Common myeloid progenitor, CD34-positive (primary cell): ENCODE measurements at regions not wholly inside any gene's neighbourhood (a gene's known extent, or its start where the extent isn't known, plus 50 kb on each side); places are given as distances from the start of the nearest gene placed in this dataset.
A peak's percentile ranks its signal among the peaks of the same experiment; 100 is the strongest.

Experiments
- CTCF ChIA-PET: fragments of 350-600 bp; sonication (Branson Sonifier 250); formaldehyde crosslinking; loops from one replicate; lab custom pipeline; 2021; ENCODE audit warnings: antibody characterized with exemption; lab: Charles Lee
- POLR2A ChIA-PET: fragments of 350-600 bp; sonication (Branson Sonifier 250); formaldehyde crosslinking; loops from one replicate; lab custom pipeline; 2021; ENCODE audit warnings: antibody characterized with exemption; lab: Charles Lee
- DNase-seq, 3 donors: peaks; one replicate each; pipeline versions ENCODE4 v3.0.0 to v3.0.0-alpha.2; 2013
- H3K27ac ChIP-seq, 2 experiments: 1 replicate in 1 of 2; 2 replicates in 1 of 2; pipeline ENCODE4 v1.7.0; 2013; ENCODE audit warnings: inconsistent platforms in 2 of 2, low read length in 2 of 2, mild to moderate bottlenecking in 2 of 2, low read depth in 1 of 2, moderate library complexity in 1 of 2; ENCODE audit not compliant: severe bottlenecking in 2 of 2, insufficient read depth in 1 of 2, poor library complexity in 1 of 2
- H3K27me3 ChIP-seq, 5 experiments: replicated peaks in 2 of 5; 1 replicate in 3 of 5; 2 replicates in 2 of 5; pipeline versions ENCODE4 v1.6.1 to v1.7.0; 2013; ENCODE audit warnings: low read length in 4 of 5, mild to moderate bottlenecking in 2 of 5, moderate library complexity in 2 of 5, inconsistent platforms in 1 of 5; ENCODE audit not compliant: insufficient read depth in 5 of 5, control insufficient read depth in 4 of 5
- H3K36me3 ChIP-seq, 4 experiments: 1 replicate in 2 of 4; 2 replicates in 2 of 4; pipeline versions ENCODE4 v1.6.1 to v1.7.0; 2013; ENCODE audit warnings: low read length in 3 of 4, control low read depth in 1 of 4, mild to moderate bottlenecking in 1 of 4; ENCODE audit not compliant: control insufficient read depth in 4 of 4, insufficient read depth in 4 of 4
- H3K4me1 ChIP-seq, 4 experiments: 1 replicate in 3 of 4; 2 replicates in 1 of 4; pipeline versions ENCODE4 v1.6.1 to v1.7.1; 2013; ENCODE audit warnings: low read length in 3 of 4, mild to moderate bottlenecking in 3 of 4, control low read depth in 1 of 4, inconsistent platforms in 1 of 4, moderate library complexity in 1 of 4; ENCODE audit not compliant: control insufficient read depth in 4 of 4, insufficient read depth in 4 of 4; ENCODE audit errors: control extremely low read depth in 1 of 4
- H3K4me3 ChIP-seq, 7 experiments: 1 replicate in 4 of 7; 2 replicates in 3 of 7; pipeline versions ENCODE4 v1.5.1 to v1.7.0; 2013; ENCODE audit warnings: mild to moderate bottlenecking in 7 of 7, low read length in 6 of 7, moderate library complexity in 6 of 7, inconsistent platforms in 2 of 7, low read depth in 2 of 7, control low read depth in 1 of 7; ENCODE audit not compliant: insufficient read depth in 4 of 7, control insufficient read depth in 1 of 7; ENCODE audit errors: extremely low read depth in 1 of 7
- H3K9me3 ChIP-seq, 5 experiments: 1 replicate in 4 of 5; 2 replicates in 1 of 5; pipeline versions ENCODE4 v1.6.1 to v1.7.1; 2013; ENCODE audit warnings: low read length in 4 of 5, mild to moderate bottlenecking in 2 of 5, inconsistent platforms in 1 of 5, low read depth in 1 of 5, moderate library complexity in 1 of 5; ENCODE audit not compliant: control insufficient read depth in 4 of 5, insufficient read depth in 2 of 5; ENCODE audit errors: control extremely low read depth in 1 of 5
- WGBS: methylation state at CpG from one replicate; pipeline ENCODE4 v1.1.5; 2013; ENCODE audit not compliant: insufficient coverage; 5-methylcytosine and 5-hydroxymethylcytosine counted together

DNA sequence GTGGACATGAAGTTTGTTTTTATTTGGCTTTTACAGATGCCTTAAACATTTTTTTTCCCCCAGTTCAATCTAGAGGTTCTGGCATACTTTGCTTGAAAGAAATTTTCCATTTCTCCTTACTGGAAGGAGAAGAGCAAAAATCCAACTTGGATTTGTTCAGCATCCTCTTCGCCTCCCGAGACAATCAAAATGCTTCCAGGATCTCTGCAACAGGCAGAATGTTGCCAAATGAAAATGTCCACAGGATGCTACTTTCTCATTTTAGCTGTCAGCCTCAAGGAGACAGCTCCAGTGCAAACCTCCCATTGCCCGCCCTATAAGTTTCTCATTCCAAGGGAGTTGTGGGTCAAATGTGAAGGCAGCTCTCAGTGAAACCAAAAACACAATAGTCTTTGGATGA, 1972.1 kb downstream of the MAT2B start:
- WGBS = 100% methylated on average over 2 of the region's 3 CpGs
- Histone ChIP-seq H3K27me3 (no peaks in the 10 kb centered on the region), H3K27ac (no peak overlapping the region), H3K36me3 (no peaks in the 10 kb centered on the region), H3K9me3 (no peaks in the 10 kb centered on the region), H3K4me3 (no peak overlapping the region), H3K4me1 (no peaks in the 10 kb centered on the region)
- DNase-seq = no peak
- POLR2A ChIA-PET = no interaction called here
- CTCF ChIA-PET = no interaction called here

DNA sequence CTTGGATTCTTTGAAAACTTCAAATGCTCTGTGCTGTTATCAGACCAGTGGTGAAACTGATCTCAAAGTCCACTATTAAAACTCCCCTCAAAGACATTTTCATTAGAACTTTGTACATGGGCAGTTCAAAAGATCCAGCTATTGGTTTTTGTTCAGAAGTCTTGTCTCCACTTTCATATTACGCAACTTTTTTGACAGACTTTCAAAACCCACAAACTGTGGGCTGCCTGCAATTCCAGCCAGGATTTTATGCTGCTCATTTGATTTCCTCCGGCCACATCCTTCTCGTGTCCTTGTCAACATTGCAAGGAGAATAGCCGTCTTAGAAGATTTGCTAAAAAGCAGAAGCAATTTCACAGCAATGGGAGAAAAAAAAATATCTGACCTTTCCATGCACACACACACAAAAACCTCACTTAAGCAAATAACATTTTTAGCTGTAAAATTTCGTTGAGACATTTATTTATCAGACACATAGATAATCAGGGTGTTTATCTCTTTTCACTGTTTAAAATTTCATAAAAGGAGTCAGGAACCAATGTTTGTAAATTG, 1990.5 kb downstream of the MAT2B start:
- POLR2A ChIA-PET = no interaction called here
- no peak overlapping the region for H3K27ac ChIP-seq
- CTCF ChIA-PET = no interaction called here
- H3K4me1 ChIP-seq = peaks cover 0 to 11% (median 4%) of the 10 kb centered on the region in 4 experiments
- WGBS = 11% methylated on average over 3 of the region's 5 CpGs
- no peaks in the 10 kb centered on the region for H3K27me3 ChIP-seq
- no peaks in the 10 kb centered on the region for H3K9me3 ChIP-seq
- DNase-seq = peak in 2 of 3 donors; percentile 13 to 25
- H3K4me3 ChIP-seq = peak overlapping the region in 2 of 7 experiments; percentile 0 to 7
- no peaks in the 10 kb centered on the region for H3K36me3 ChIP-seq

DNA sequence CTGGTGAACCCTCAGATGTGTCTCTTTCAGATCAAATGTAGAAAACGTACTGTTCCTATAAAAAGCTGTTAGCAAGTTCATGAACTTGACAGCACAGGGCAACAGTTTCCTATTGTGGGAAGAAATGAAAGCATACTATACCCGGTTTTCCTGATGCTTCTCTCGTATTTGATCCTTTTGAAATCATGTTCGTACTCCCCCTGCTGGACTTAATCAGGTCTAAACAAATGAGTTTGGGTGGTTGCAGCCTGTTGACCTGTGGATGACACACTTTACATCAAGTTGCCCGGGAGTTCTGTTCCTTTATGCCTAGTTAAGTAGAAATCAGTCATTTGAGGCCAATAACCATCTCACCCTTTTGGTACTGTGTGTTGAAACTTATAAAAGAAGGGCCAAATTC, 1992.3 kb downstream of the MAT2B start:
- whole genome bisulfite sequencing = 5% methylated on average over 5 of the region's 5 CpGs
- H3K9me3 ChIP-seq = no peaks in the 10 kb centered on the region
- H3K27me3 ChIP-seq = no peaks in the 10 kb centered on the region
- H3K4me3 ChIP-seq = peak overlapping the region in 1 of 7 experiments; percentile 6
- CTCF ChIA-PET = interaction anchor here (0.7 kb wide), 1 partner anchor 23 kb away, joined by 3 read pairs; no protein-coding TSS in a partner anchor
- H3K27ac ChIP-seq = no peak overlapping the region
- DNase-seq = peak; percentile 46 to 54 (median 52)
- POLR2A ChIA-PET = no interaction called here
- H3K4me1 ChIP-seq = peaks cover 0 to 11% (median 4%) of the 10 kb centered on the region in 4 experiments
- H3K36me3 ChIP-seq = no peaks in the 10 kb centered on the region

DNA sequence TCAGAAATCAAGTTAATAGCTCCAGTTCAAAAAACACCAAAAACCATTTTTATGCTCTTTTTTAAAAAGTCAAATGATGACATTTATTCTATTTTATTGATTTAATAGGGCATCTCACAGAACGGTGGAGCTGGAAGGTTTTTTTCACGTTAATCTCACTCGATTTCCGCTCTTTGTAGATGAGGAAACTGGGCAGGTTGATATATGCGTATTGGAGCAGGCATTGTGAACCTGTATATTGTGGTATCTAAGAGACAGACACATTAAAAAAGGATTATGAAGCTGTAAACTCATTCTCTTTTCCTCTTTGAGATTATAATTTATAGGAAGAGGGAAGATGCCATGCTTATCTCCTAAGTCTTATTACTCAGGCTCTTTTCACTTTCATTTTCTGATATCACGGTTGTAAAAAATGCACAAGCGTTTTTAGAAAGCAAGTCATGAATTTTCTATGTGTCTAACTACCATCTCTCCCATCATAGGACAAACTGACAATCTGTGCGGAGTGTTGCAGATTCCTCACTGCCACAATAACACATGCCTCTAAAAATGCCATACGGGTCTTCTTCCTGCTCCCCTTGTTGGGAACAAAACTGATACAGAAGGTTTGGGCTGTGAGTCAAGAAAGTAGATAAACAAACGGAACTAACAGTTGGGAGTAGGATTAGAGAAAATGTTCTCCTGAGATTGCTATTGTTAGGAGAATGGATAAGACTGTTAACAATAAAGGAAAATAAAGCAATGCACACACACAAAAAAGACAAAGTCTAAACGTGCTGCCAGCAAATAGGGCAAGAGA, 1997.7 kb downstream of the MAT2B start:
- no peak for DNase-seq
- H3K27me3 ChIP-seq = no peaks in the 10 kb centered on the region
- ChIA-PET POLR2A (no interaction called here), CTCF (interaction anchor here (0.6 kb wide), 1 partner anchor 15 kb away, joined by 3 read pairs; no protein-coding TSS in a partner anchor)
- H3K4me1 ChIP-seq = no peaks in the 10 kb centered on the region
- no peak overlapping the region for H3K4me3 ChIP-seq
- H3K27ac ChIP-seq = no peak overlapping the region
- no peaks in the 10 kb centered on the region for H3K36me3 ChIP-seq
- 98% methylated on average over 8 of the region's 11 CpGs for WGBS
- H3K9me3 ChIP-seq = peaks cover 0 to 3% (median 0%) of the 10 kb centered on the region in 5 experiments

DNA sequence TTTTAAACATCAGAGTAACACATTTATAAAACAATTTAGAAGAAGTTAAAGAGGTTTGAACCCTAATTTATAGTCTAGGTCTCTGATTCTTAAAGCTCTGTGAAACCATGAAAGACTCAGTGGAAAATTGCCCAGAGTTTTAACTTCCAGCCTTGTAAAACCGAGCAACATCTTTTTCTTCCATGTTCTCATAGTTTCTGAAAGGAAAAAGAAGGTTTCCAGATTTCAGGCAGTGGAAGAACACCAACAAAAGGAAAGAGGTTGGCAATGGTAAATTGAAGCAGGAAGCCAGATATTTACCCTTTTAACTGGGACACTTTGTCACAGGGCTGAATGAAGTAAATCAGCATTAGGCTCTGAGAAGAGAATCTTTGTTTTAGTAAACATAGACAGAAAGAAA, 1999.3 kb downstream of the MAT2B start:
- Histone ChIP-seq H3K27ac (no peak overlapping the region), H3K4me3 (no peak overlapping the region), H3K9me3 (peaks cover 0 to 3% (median 0%) of the 10 kb centered on the region in 5 experiments), H3K27me3 (no peaks in the 10 kb centered on the region), H3K4me1 (no peaks in the 10 kb centered on the region), H3K36me3 (no peaks in the 10 kb centered on the region)
- ChIA-PET POLR2A (no interaction called here), CTCF (no interaction called here)
- 100% methylated on average over 1 of the region's 1 CpG for WGBS
- no peak for DNase-seq

DNA sequence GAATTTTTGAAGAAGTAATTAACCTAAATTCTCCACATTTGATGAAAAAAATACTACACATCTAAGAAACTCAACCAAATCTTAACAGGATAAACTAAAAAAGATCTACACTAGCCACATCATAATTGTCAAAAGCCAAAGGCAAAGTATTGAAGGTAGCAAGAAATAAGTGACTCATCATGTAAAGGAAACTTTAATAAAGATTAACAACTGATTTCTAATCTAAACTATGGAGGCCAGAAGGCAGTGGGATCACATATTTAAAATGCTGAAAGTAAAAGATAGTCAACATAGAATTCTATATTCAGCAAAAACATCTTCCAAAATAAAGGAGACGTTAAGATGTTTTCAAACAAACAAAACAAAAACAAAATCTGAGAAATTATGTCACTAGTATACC, 2002.9 kb downstream of the MAT2B start:
- no CpG with 5 or more reads among the region's 1 CpG for WGBS

DNA sequence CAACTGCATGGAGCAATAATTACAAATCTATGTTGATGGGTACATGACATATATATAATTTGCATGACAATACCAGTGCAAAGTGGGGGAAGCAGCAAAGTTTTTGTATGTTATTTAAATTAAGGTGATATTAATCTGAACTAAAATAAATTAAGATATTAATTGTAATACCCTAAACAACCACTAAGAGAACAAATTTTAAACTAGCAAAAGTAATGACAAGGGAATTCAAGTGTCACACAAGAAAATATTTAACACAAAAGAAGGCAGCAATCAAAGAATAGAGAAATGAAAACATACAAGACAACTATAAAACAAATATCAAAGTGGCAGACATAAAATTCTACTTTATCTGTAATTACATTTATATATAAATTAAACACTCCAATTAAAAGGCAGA, 2003.4 kb downstream of the MAT2B start:
- DNase-seq = no peak
- H3K4me1 ChIP-seq = no peaks in the 10 kb centered on the region
- ChIA-PET CTCF (no interaction called here), POLR2A (no interaction called here)
- no peaks in the 10 kb centered on the region for H3K36me3 ChIP-seq
- no peak overlapping the region for H3K27ac ChIP-seq
- H3K27me3 ChIP-seq = no peaks in the 10 kb centered on the region
- H3K9me3 ChIP-seq = peaks cover 0 to 3% (median 0%) of the 10 kb centered on the region in 5 experiments
- no peak overlapping the region for H3K4me3 ChIP-seq

More for the DNA sequence above, 2002.9 kb downstream of the MAT2B start:
- H3K27ac ChIP-seq = no peak overlapping the region
- H3K9me3 ChIP-seq = peaks cover 0 to 3% (median 0%) of the 10 kb centered on the region in 5 experiments
- H3K27me3 ChIP-seq = no peaks in the 10 kb centered on the region
- H3K4me1 ChIP-seq = no peaks in the 10 kb centered on the region
- peak in 2 of 3 donors; percentile 1 to 10 for DNase-seq
- CTCF ChIA-PET = no interaction called here
- POLR2A ChIA-PET = no interaction called here
- H3K4me3 ChIP-seq = no peak overlapping the region
- no peaks in the 10 kb centered on the region for H3K36me3 ChIP-seq
